GM23248 (cell line): ENCODE measurements at regions not wholly inside any gene's neighbourhood (a gene's known extent, or its start where the extent isn't known, plus 50 kb on each side); places are given as distances from the start of the nearest gene placed in this dataset.
"Not testable (repeated sequence)": the region's sequence is repeated elsewhere in the genome, so short reads cannot be mapped to it uniquely, and the experiment has no call there.

Experiments used
- DNase-seq: peaks from one replicate; pipeline ENCODE4 v3.0.0-alpha.2; 2015
- H2AFZ ChIP-seq: fragments of 200-600 bp; sonication (generic); 2 replicates; pipeline ENCODE4 v1.6.1; 2016; ENCODE audit warnings: antibody characterized with exemption
- H3F3A ChIP-seq: fragments of 200-600 bp; sonication (generic); 2 replicates; pipeline ENCODE4 v1.6.1; 2016; ENCODE audit warnings: mild to moderate bottlenecking, antibody characterized with exemption, mixed run types; ENCODE audit not compliant: insufficient read depth
- H3K27ac ChIP-seq: fragments of 200-600 bp; sonication (generic); 2 replicates; pipeline ENCODE4 v1.5.1; 2016; ENCODE audit warnings: mild to moderate bottlenecking
- H3K27me3 ChIP-seq: fragments of 200-600 bp; sonication (generic); replicated peaks from 2 replicates; pipeline ENCODE4 v1.6.1; 2016; ENCODE audit warnings: mild to moderate bottlenecking; ENCODE audit not compliant: insufficient read depth
- H3K36me3 ChIP-seq: fragments of 200-600 bp; sonication (generic); 2 replicates; pipeline ENCODE4 v1.6.1; 2016; ENCODE audit warnings: low read depth, mild to moderate bottlenecking
- H3K4me1 ChIP-seq: fragments of 200-600 bp; sonication (generic); 2 replicates; pipeline ENCODE4 v1.6.1; 2016; ENCODE audit warnings: mild to moderate bottlenecking; ENCODE audit not compliant: insufficient read depth
- H3K4me2 ChIP-seq: fragments of 200-600 bp; sonication (generic); one replicate; pipeline ENCODE4 v1.6.1; 2016; ENCODE audit warnings: mild to moderate bottlenecking; ENCODE audit not compliant: unreplicated experiment
- H3K4me3 ChIP-seq: fragments of 200-600 bp; sonication (generic); 2 replicates; pipeline ENCODE4 v1.5.1; 2016; ENCODE audit warnings: mild to moderate bottlenecking
- H3K79me2 ChIP-seq: fragments of 200-600 bp; sonication (generic); 2 replicates; pipeline ENCODE4 v1.6.1; 2016; ENCODE audit warnings: mild to moderate bottlenecking; ENCODE audit not compliant: insufficient read depth
- H3K9ac ChIP-seq: fragments of 200-600 bp; sonication (generic); 2 replicates; pipeline ENCODE4 v1.6.1; 2016; ENCODE audit warnings: mild to moderate bottlenecking
- H3K9me2 ChIP-seq: fragments of 200-600 bp; sonication (generic); 2 replicates; pipeline ENCODE4 v1.6.1; 2016; ENCODE audit warnings: mixed run types, mild to moderate bottlenecking, moderate library complexity; ENCODE audit not compliant: insufficient read depth
- H3K9me3 ChIP-seq: fragments of 200-600 bp; sonication (generic); one replicate; pipeline ENCODE4 v1.6.1; 2017; ENCODE audit warnings: low read depth
- H4K20me1 ChIP-seq: fragments of 200-600 bp; sonication (generic); 2 replicates; pipeline ENCODE4 v1.6.0; 2016; ENCODE audit not compliant: insufficient read depth
- EZH2 ChIP-seq: fragments of 200-600 bp; sonication (generic); IDR thresholded peaks from 2 replicates; pipeline ENCODE4 v1.6.1; 2018; ENCODE audit warnings: antibody characterized with exemption, mild to moderate bottlenecking; ENCODE audit not compliant: insufficient read depth, poor library complexity, severe bottlenecking
- EZH2phosphoT487 ChIP-seq: fragments of 200-600 bp; sonication (generic); IDR thresholded peaks from 2 replicates; pipeline ENCODE4 v1.6.1; 2018; ENCODE audit warnings: antibody characterized with exemption, moderate library complexity, mild to moderate bottlenecking, low read depth; ENCODE audit not compliant: insufficient read depth
- WGBS, 2 experiments: methylation state at CpG; one replicate each; pipeline ENCODE4 v1.1.6; 2015 to 2017; ENCODE audit warnings: low lambda C conversion rate in 2 of 2, low coverage in 1 of 2; ENCODE audit errors: missing lambda C conversion rate in 2 of 2; 5-methylcytosine and 5-hydroxymethylcytosine counted together
- in situ Hi-C: fragments of 300-500 bp; cut with MboI; formaldehyde crosslinking; loops from 2 replicates; pipeline ENCODE4 v1.15.0; 2020

DNA sequence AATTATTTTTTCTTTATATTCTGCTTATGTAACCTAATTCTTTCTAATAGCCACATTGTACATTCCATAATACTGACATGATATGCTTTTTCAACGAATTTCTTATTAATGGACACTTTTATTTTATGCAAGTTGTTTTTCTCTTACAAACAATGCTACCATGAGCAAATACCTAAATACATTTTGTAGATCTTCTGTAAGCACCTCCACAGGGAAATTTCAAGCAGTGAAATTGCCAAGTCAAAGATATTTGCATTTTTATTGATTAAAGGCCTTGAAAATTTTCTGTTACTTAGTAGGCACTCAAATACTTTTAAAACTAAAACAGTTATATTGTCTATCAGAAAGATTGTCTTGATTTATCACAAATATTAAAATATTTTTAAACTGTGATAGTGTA, 79.6 kb upstream of the C3orf49 start:
- Histone ChIP-seq H3K27ac (no peak overlapping the region), H3K9ac (no peak overlapping the region), H3K27me3 (no peaks in the 10 kb centered on the region), H4K20me1 (no peaks in the 10 kb centered on the region), H3K79me2 (no peaks in the 10 kb centered on the region), H3K9me3 (no peaks in the 10 kb centered on the region), H3K36me3 (no peaks in the 10 kb centered on the region), H3K9me2 (no peaks in the 10 kb centered on the region), H3F3A (no peaks in the 10 kb centered on the region), H3K4me1 (no peaks in the 10 kb centered on the region), H2AFZ (no peak overlapping the region), H3K4me2 (no peak overlapping the region), H3K4me3 (no peak overlapping the region)
- TF ChIP-seq EZH2 (no peak), EZH2phosphoT487 (no peak)
- in situ Hi-C loops, result no loop called here
- no peak for DNase-seq
- 7 to 38% methylated on average over 1 of the region's 1 CpG for WGBS, 2 experiments

DNA sequence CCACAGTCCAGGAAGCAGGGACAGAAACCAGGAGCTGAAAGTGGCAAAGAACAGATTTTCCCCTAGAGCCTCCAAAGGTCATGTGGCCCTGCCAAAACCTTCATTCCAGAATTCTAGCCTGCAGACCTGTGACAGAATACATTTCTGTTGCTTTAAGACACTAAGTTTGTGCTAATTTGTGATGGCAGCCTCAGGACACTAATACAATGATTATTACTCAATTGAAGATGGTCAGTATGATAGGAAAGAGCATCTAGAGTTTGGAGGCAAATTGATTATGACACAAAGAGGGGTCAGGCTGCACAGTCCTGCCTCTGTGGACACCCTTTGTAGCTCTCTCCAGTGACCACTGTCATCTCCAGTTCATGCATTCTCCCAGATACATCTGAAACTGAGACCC, 79.0 kb upstream of the C3orf49 start:
- no peak for DNase-seq
- in situ Hi-C loops, result no loop called here

DNA sequence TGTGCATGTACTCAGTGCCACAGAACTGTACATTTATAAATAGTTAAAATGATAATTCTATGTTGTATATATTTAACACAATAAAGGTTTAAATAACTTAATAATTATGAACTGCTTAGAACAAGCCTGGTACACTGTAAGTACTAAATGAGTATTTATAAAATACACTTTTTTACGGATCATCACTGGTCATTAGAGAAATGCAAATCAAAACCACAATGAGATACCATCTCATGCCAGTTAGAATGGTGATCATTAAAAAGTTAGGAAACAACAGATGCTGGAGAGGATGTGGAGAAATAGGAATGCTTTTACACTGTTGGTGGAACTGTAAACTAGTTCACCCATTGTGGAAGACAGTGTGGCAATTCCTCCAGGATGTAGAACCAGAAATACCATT, 74.4 kb upstream of the C3orf49 start:
- 9 to 13% methylated on average over 1 of the region's 1 CpG for WGBS, 2 experiments
- H3F3A ChIP-seq, H3K27me3 ChIP-seq, H4K20me1 ChIP-seq, DNase-seq, H3K9ac ChIP-seq, H3K4me3 ChIP-seq, H3K4me2 ChIP-seq, H3K4me1 ChIP-seq, H3K9me2 ChIP-seq, H2AFZ ChIP-seq, H3K36me3 ChIP-seq, H3K27ac ChIP-seq, H3K79me2 ChIP-seq, H3K9me3 ChIP-seq, in situ Hi-C loops: not testable (repeated sequence)

More for the DNA sequence above, 79.0 kb upstream of the C3orf49 start:
- Histone ChIP-seq H3K4me3 (no peak overlapping the region), H3K27me3 (no peaks in the 10 kb centered on the region), H3K27ac (no peak overlapping the region), H3K36me3 (no peaks in the 10 kb centered on the region), H3K9me2 (no peaks in the 10 kb centered on the region), H2AFZ (no peak overlapping the region), H3K9me3 (no peaks in the 10 kb centered on the region), H4K20me1 (no peaks in the 10 kb centered on the region), H3K4me1 (no peaks in the 10 kb centered on the region), H3K79me2 (no peaks in the 10 kb centered on the region), H3F3A (no peaks in the 10 kb centered on the region), H3K9ac (no peak overlapping the region), H3K4me2 (no peak overlapping the region)
- TF ChIP-seq EZH2phosphoT487, result no peak
- TF ChIP-seq EZH2, result no peak

- Histone ChIP-seq H3K4me2 (no peak overlapping the region), H3K36me3 (no peaks in the 10 kb centered on the region), H3K9ac (no peak overlapping the region), H3K4me1 (no peaks in the 10 kb centered on the region), H3K9me3 (no peaks in the 10 kb centered on the region), H3K9me2 (no peaks in the 10 kb centered on the region), H3F3A (no peaks in the 10 kb centered on the region), H3K27ac (no peak overlapping the region), H3K79me2 (no peaks in the 10 kb centered on the region), H3K4me3 (no peak overlapping the region), H4K20me1 (no peaks in the 10 kb centered on the region), H2AFZ (no peak overlapping the region), H3K27me3 (no peaks in the 10 kb centered on the region)
- DNase-seq, result no peak
- no peak for TF ChIP-seq EZH2phosphoT487
- TF ChIP-seq EZH2, result no peak
- 55 to 61% methylated on average over 2 of the region's 2 CpGs for WGBS, 2 experiments
- in situ Hi-C loops, result no loop called here
Measured at GRCh38 chr3:63745757-63746156, 73.3 kb upstream of the C3orf49 start.

DNA sequence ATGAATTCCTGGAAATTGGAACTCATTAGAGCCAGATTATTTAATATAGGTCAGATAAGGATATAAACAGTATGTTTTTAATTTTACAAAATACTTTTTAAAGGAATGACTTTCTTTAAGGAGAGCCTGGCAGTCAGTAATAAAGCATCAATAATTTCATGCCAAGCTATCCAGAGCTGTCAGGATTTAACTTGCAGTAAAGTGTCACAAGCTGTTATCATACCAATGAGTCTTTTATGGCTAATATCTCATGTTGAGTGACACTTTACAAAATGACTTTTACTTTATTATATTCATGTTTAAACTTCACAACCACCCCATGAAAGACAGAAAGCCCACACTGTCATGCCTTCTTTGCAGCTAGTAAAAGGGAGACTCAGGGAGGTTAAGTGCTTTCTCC, 72.9 kb upstream of the C3orf49 start:
- H3K9me2 ChIP-seq, result no peaks in the 10 kb centered on the region

More for the DNA sequence above, 72.9 kb upstream of the C3orf49 start:
- no peak for DNase-seq
- H3K9me3 ChIP-seq, result no peaks in the 10 kb centered on the region
- H3K9ac ChIP-seq, result no peak overlapping the region
- no peak overlapping the region for H3K27ac ChIP-seq
- H3K4me1 ChIP-seq, result no peaks in the 10 kb centered on the region
- H3K27me3 ChIP-seq, result no peaks in the 10 kb centered on the region
- TF ChIP-seq EZH2 (no peak), EZH2phosphoT487 (no peak)
- no peaks in the 10 kb centered on the region for H3F3A ChIP-seq
- H2AFZ ChIP-seq, result no peak overlapping the region
- H4K20me1 ChIP-seq, result no peaks in the 10 kb centered on the region
- no peak overlapping the region for H3K4me3 ChIP-seq
- in situ Hi-C loops, result no loop called here
- H3K4me2 ChIP-seq, result no peak overlapping the region
- no peaks in the 10 kb centered on the region for H3K79me2 ChIP-seq
- H3K36me3 ChIP-seq, result no peaks in the 10 kb centered on the region
